Fibroblast of skin of abdomen (primary cell): ENCODE measurements at regions not wholly inside any gene's neighbourhood (a gene's known extent, or its start where the extent isn't known, plus 50 kb on each side); places are given as distances from the start of the nearest gene placed in this dataset.
A peak's percentile ranks its signal among the peaks of the same experiment; 100 is the strongest.
"Not testable (repeated sequence)": the region's sequence is repeated elsewhere in the genome, so short reads cannot be mapped to it uniquely, and the experiment has no call there.

Experiments
- DNase-seq: peaks from one replicate; pipeline ENCODE4 v3.0.0-alpha.2; 2013

- not testable (repeated sequence) for DNase-seq
Observed at GRCh38 chr10:22467393-22467792, 122.1 kb downstream of the SPAG6 start.

- no peak for DNase-seq
Observed at GRCh38 chr10:22468570-22469320, 123.4 kb downstream of the SPAG6 start.

- DNase-seq = no peak
Observed at GRCh38 chr10:22473044-22473443, 127.7 kb downstream of the SPAG6 start.

GRCh38 chr10:22473459-22473858 is 128.2 kb downstream of the SPAG6 start:
- DNase-seq = no peak

- peak; percentile 21 for DNase-seq
Observed at GRCh38 chr10:22475651-22476600, 130.6 kb downstream of the SPAG6 start.

GRCh38 chr10:22476601-22477321 is 131.5 kb downstream of the SPAG6 start:
- no peak for DNase-seq

- DNase-seq = no peak
Observed at GRCh38 chr10:22477334-22478287, 132.3 kb downstream of the SPAG6 start.

GRCh38 chr10:22478555-22479334 is 133.4 kb downstream of the SPAG6 start:
- no peak for DNase-seq

GRCh38 chr10:22479419-22479818 is 134.1 kb downstream of the SPAG6 start:
- DNase-seq = no peak

- DNase-seq = no peak
Observed at GRCh38 chr10:22481106-22481505, 135.8 kb downstream of the SPAG6 start.

GRCh38 chr10:22481687-22482539 is 136.6 kb downstream of the SPAG6 start:
- peak; percentile 14 for DNase-seq

- no peak for DNase-seq
Observed at GRCh38 chr10:22483132-22483531, 137.8 kb downstream of the SPAG6 start.
